ENCODE measurements at regions not wholly inside any gene's neighbourhood (a gene's known extent, or its start where the extent isn't known, plus 50 kb on each side); places are given as distances from the start of the nearest gene placed in this dataset.

GRCh38 chr7:81883801-81884393 is 114.0 kb upstream of the HGF start:
- H3K4me3 Mint-ChIP-seq: no peak overlapping the region
- no peak overlapping the region for H3K27ac Mint-ChIP-seq
- H3K36me3 Mint-ChIP-seq (ENCODE audit: low read depth): no peaks in the 10 kb centered on the region
- DNase-seq (no peak), ATAC-seq (ENCODE audit: poor library complexity) (no peak)
- no peak for TF ChIP-seq CTCF (IDR thresholded peaks at IDR 0.05)
- H3K4me1 Mint-ChIP-seq (ENCODE audit: low read depth): no peaks in the 10 kb centered on the region
- POLR2A ChIA-PET: no interaction called here
- Histone ChIP-seq H3K4me3 (ENCODE audit: low read length) (no peak overlapping the region), H3K36me3 (ENCODE audit: insufficient read depth, low read length) (no peaks in the 10 kb centered on the region), H3K27me3 (ENCODE audit: control insufficient read depth in 1 of 2, insufficient read depth in 2 of 2, low read length in 2 of 2) (no peaks in the 10 kb centered on the region), H3K27ac (ENCODE audit: low read depth in 1 of 2, low read length in 2 of 2) (no peak overlapping the region), H3K9me3 (ENCODE audit: control insufficient read depth in 1 of 2, insufficient read depth in 1 of 2, low read length in 2 of 2) (peaks cover 0 to 3% of the 10 kb centered on the region in 2 experiments), H3K4me1 (ENCODE audit: insufficient read depth, low read length) (no peaks in the 10 kb centered on the region)
- peaks cover 2% of the 10 kb centered on the region for H3K9me3 Mint-ChIP-seq
- CTCF ChIA-PET: no interaction called here
- H3K27me3 Mint-ChIP-seq: no peaks in the 10 kb centered on the region
- intact Hi-C loops (cut with DNase I, micrococcal nuclease): no loop called here

- no peak overlapping the region for H3K27ac Mint-ChIP-seq
- Histone ChIP-seq H3K9me3 (ENCODE audit: control insufficient read depth in 1 of 2, insufficient read depth in 1 of 2, low read length in 2 of 2) (peaks cover 0 to 3% of the 10 kb centered on the region in 2 experiments), H3K4me3 (ENCODE audit: low read length) (no peak overlapping the region), H3K27ac (ENCODE audit: low read depth in 1 of 2, low read length in 2 of 2) (no peak overlapping the region), H3K27me3 (ENCODE audit: control insufficient read depth in 1 of 2, insufficient read depth in 2 of 2, low read length in 2 of 2) (no peaks in the 10 kb centered on the region), H3K4me1 (ENCODE audit: insufficient read depth, low read length) (no peaks in the 10 kb centered on the region), H3K36me3 (ENCODE audit: insufficient read depth, low read length) (no peaks in the 10 kb centered on the region)
- DNase-seq (no peak), ATAC-seq (ENCODE audit: poor library complexity) (no peak)
- no peak for TF ChIP-seq CTCF (IDR thresholded peaks at IDR 0.05)
- no peaks in the 10 kb centered on the region for H3K4me1 Mint-ChIP-seq (ENCODE audit: low read depth)
- no peaks in the 10 kb centered on the region for H3K36me3 Mint-ChIP-seq (ENCODE audit: low read depth)
- intact Hi-C loops (cut with DNase I, micrococcal nuclease): no loop called here
- H3K4me3 Mint-ChIP-seq: no peak overlapping the region
- POLR2A ChIA-PET: no interaction called here
- CTCF ChIA-PET: no interaction called here
- H3K27me3 Mint-ChIP-seq: no peaks in the 10 kb centered on the region
- peaks cover 2% of the 10 kb centered on the region for H3K9me3 Mint-ChIP-seq
These were observed 112.2 kb upstream of the HGF start for GRCh38 chr7:81882086-81882485.

GRCh38 chr7:81877890-81878289 is 108.0 kb upstream of the HGF start:
- H3K4me1 Mint-ChIP-seq (ENCODE audit: low read depth): no peaks in the 10 kb centered on the region
- Histone ChIP-seq H3K4me1 (ENCODE audit: insufficient read depth, low read length) (no peaks in the 10 kb centered on the region), H3K27me3 (ENCODE audit: control insufficient read depth in 1 of 2, insufficient read depth in 2 of 2, low read length in 2 of 2) (no peaks in the 10 kb centered on the region), H3K36me3 (ENCODE audit: insufficient read depth, low read length) (no peaks in the 10 kb centered on the region), H3K27ac (ENCODE audit: low read depth in 1 of 2, low read length in 2 of 2) (no peak overlapping the region), H3K4me3 (ENCODE audit: low read length) (no peak overlapping the region), H3K9me3 (ENCODE audit: control insufficient read depth in 1 of 2, insufficient read depth in 1 of 2, low read length in 2 of 2) (peaks cover 0 to under 1% of the 10 kb centered on the region in 2 experiments)
- DNase-seq: no peak
- no peak for ATAC-seq (ENCODE audit: poor library complexity)
- H3K27me3 Mint-ChIP-seq: no peaks in the 10 kb centered on the region
- CTCF ChIA-PET: no interaction called here
- no peaks in the 10 kb centered on the region for H3K36me3 Mint-ChIP-seq (ENCODE audit: low read depth)
- POLR2A ChIA-PET: no interaction called here
- no peak overlapping the region for H3K27ac Mint-ChIP-seq
- peaks cover 2% of the 10 kb centered on the region for H3K9me3 Mint-ChIP-seq
- H3K4me3 Mint-ChIP-seq: no peak overlapping the region
- no peak for TF ChIP-seq CTCF (IDR thresholded peaks at IDR 0.05)
- intact Hi-C loops (cut with DNase I, micrococcal nuclease): no loop called here
